ENCODE measurements at regions not wholly inside any gene's neighbourhood (a gene's known extent, or its start where the extent isn't known, plus 50 kb on each side); places are given as distances from the start of the nearest gene placed in this dataset.

DNA sequence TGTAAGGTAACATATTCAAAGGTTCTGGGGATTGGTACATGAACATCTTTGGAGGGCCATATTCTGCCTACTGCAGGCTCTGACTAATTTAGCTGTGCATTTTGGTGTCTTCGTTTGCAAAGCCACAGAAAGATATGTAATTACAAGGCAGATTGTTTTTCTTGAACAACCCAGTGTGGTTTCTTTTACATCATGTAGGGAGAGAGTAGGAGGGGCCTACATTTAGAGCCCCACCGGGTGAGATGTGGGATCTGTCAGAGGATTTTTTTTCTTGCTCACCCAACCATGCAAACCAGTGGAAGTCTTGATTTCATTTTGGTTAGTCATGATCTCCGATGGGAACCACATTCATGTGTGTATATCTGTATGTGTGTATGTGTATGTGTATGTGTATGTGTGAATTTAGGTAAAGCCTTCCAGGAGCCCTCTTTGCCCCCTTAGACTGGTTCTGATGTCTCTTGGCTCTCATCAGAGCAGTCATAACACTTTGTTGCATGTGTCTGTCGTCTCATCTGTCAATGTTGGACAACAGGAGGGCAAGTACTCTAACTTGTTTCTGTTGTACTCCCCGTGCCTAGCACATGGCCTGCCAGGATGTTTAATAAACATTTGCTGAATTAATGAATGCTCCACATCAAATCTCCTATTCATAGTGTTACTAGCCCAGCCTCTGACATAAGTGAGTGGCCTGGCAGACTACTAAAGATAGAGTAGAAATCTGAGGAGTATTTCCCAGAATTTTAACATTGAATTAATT, 239.9 kb downstream of the MTX2 start:
- Histone ChIP-seq H3K4me3 (ENCODE audit: low read depth, low read length) (no peak overlapping the region), H3K4me1 (ENCODE audit: control insufficient read depth, insufficient read depth, low read length) (0 out of 2 replicates have a peak, but pooled peaks cover 2% of the 10 kb centered on the region), H3K27ac (ENCODE audit: extremely low read depth, low read depth, low read length) (no peak overlapping the region), H3K9me3 (ENCODE audit: control insufficient read depth, insufficient read depth, low read depth, low read length) (no peaks in the 10 kb centered on the region), H3K36me3 (ENCODE audit: control insufficient read depth in 2 of 2, insufficient read depth in 1 of 2, low read length in 2 of 2) (no peaks in the 10 kb centered on the region)
- no peak for TF ChIP-seq ZNF426 (tag by site-specific recombination; IDR thresholded peaks at IDR 0.05)
- TF ChIP-seq YY2 (tag by site-specific recombination; IDR thresholded peaks at IDR 0.05): no peak
- peak; percentile 50 for TF ChIP-seq FEZF1 (tag by site-specific recombination; IDR thresholded peaks at IDR 0.05)
- TF ChIP-seq SP7 (tag by site-specific recombination; IDR thresholded peaks at IDR 0.05): peak; percentile 34
- ChIA-PET CTCF (interaction anchor here (0.6 kb wide), 1 partner anchor 141 kb away, joined by 3 read pairs; no protein-coding TSS in a partner anchor), POLR2A (no interaction called here)

DNA sequence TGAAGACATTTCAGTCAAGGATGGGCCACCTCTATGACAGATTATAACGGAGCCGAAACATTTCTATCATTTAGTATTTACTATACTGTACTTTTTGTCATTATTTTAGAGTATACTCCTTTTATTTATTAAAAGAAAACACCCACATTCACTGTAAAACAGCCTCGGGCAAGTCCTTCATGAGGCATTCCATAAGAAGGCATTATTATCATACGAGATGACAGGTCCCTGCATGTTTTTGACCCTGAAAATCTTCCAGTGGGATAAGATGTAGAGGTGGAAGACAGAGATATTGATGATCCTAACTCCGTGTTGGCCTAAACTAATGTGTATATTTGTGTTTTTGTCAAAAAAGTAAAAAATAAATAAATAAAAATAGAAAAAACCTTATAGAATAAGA, 245.0 kb downstream of the MTX2 start:
- TF ChIP-seq ZNF121 (tag by site-specific recombination; IDR thresholded peaks at IDR 0.05) (no peak), RBAK (tag by site-specific recombination; IDR thresholded peaks at IDR 0.05) (no peak), BCL11A (tag by site-specific recombination; IDR thresholded peaks at IDR 0.05; ENCODE audit: low read depth) (no peak), ZNF341 (tag by site-specific recombination; IDR thresholded peaks at IDR 0.05; ENCODE audit: low read depth) (no peak), ZNF433 (tag by site-specific recombination; IDR thresholded peaks at IDR 0.05; ENCODE audit: low read depth) (no peak), TRIM28 (IDR thresholded peaks at IDR 0.05; ENCODE audit: borderline replicate concordance, low read length) (no peak), ZNF394 (tag by site-specific recombination; IDR thresholded peaks at IDR 0.05; ENCODE audit: borderline replicate concordance) (no peak), BCL11B (tag by site-specific recombination; IDR thresholded peaks at IDR 0.05; ENCODE audit: low read depth) (no peak), ZBTB48 (tag by site-specific recombination; IDR thresholded peaks at IDR 0.05) (no peak)
- TF ChIP-seq, protein P1, sequence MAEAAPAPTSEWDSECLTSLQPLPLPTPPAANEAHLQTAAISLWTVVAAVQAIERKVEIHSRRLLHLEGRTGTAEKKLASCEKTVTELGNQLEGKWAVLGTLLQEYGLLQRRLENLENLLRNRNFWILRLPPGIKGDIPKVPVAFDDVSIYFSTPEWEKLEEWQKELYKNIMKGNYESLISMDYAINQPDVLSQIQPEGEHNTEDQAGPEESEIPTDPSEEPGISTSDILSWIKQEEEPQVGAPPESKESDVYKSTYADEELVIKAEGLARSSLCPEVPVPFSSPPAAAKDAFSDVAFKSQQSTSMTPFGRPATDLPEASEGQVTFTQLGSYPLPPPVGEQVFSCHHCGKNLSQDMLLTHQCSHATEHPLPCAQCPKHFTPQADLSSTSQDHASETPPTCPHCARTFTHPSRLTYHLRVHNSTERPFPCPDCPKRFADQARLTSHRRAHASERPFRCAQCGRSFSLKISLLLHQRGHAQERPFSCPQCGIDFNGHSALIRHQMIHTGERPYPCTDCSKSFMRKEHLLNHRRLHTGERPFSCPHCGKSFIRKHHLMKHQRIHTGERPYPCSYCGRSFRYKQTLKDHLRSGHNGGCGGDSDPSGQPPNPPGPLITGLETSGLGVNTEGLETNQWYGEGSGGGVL (tag by site-specific recombination; IDR thresholded peaks at IDR 0.05): no peak
- TF ChIP-seq, protein P2, sequence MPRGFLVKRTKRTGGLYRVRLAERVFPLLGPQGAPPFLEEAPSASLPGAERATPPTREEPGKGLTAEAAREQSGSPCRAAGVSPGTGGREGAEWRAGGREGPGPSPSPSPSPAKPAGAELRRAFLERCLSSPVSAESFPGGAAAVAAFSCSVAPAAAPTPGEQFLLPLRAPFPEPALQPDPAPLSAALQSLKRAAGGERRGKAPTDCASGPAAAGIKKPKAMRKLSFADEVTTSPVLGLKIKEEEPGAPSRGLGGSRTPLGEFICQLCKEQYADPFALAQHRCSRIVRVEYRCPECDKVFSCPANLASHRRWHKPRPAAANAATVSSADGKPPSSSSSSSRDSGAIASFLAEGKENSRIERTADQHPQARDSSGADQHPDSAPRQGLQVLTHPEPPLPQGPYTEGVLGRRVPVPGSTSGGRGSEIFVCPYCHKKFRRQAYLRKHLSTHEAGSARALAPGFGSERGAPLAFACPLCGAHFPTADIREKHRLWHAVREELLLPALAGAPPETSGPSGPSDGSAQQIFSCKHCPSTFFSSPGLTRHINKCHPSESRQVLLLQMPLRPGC (tag by site-specific recombination; IDR thresholded peaks at IDR 0.05): no peak
- TF ChIP-seq, protein P3, sequence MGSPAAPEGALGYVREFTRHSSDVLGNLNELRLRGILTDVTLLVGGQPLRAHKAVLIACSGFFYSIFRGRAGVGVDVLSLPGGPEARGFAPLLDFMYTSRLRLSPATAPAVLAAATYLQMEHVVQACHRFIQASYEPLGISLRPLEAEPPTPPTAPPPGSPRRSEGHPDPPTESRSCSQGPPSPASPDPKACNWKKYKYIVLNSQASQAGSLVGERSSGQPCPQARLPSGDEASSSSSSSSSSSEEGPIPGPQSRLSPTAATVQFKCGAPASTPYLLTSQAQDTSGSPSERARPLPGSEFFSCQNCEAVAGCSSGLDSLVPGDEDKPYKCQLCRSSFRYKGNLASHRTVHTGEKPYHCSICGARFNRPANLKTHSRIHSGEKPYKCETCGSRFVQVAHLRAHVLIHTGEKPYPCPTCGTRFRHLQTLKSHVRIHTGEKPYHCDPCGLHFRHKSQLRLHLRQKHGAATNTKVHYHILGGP (tag by site-specific recombination; IDR thresholded peaks at IDR 0.05): no peak
- TF ChIP-seq, protein P4, sequence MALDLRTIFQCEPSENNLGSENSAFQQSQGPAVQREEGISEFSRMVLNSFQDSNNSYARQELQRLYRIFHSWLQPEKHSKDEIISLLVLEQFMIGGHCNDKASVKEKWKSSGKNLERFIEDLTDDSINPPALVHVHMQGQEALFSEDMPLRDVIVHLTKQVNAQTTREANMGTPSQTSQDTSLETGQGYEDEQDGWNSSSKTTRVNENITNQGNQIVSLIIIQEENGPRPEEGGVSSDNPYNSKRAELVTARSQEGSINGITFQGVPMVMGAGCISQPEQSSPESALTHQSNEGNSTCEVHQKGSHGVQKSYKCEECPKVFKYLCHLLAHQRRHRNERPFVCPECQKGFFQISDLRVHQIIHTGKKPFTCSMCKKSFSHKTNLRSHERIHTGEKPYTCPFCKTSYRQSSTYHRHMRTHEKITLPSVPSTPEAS (tag by site-specific recombination; IDR thresholded peaks at IDR 0.05): no peak
- TF ChIP-seq, protein P5, sequence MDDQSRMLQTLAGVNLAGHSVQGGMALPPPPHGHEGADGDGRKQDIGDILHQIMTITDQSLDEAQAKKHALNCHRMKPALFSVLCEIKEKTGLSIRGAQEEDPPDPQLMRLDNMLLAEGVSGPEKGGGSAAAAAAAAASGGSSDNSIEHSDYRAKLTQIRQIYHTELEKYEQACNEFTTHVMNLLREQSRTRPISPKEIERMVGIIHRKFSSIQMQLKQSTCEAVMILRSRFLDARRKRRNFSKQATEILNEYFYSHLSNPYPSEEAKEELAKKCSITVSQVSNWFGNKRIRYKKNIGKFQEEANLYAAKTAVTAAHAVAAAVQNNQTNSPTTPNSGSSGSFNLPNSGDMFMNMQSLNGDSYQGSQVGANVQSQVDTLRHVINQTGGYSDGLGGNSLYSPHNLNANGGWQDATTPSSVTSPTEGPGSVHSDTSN (CRISPR knock-in tag; IDR thresholded peaks at IDR 0.05): no peak
- no peaks in the 10 kb centered on the region for H3K4me1 ChIP-seq (ENCODE audit: control insufficient read depth, insufficient read depth, low read length)
- no peaks in the 10 kb centered on the region for H3K9me3 ChIP-seq (ENCODE audit: control insufficient read depth, insufficient read depth, low read depth, low read length)
- no peak overlapping the region for H3K27ac ChIP-seq (ENCODE audit: extremely low read depth, low read depth, low read length)
- POLR2A ChIA-PET: no interaction called here
- CTCF ChIA-PET: no interaction called here
- no peak overlapping the region for H3K4me3 ChIP-seq (ENCODE audit: low read depth, low read length)
- no peaks in the 10 kb centered on the region for H3K36me3 ChIP-seq (ENCODE audit: control insufficient read depth in 2 of 2, insufficient read depth in 1 of 2, low read length in 2 of 2)
